SJCRH30 (cell line): ENCODE measurements at regions not wholly inside any gene's neighbourhood (a gene's known extent, or its start where the extent isn't known, plus 50 kb on each side); places are given as distances from the start of the nearest gene placed in this dataset.

Experiments
- DNase-seq, 2 experiments: peaks; one replicate each; pipeline ENCODE4 v3.0.0-alpha.2; 2015 to 2020
- H3K27ac ChIP-seq: fragments of 250-450 bp; sonication (Bioruptor Pico); 2 replicates; pipeline ENCODE4 v1.5.1; 2020; ENCODE audit warnings: mild to moderate bottlenecking, moderate library complexity
- H3K27me3 ChIP-seq: fragments of 250-450 bp; sonication (Bioruptor Pico); 2 replicates; pipeline ENCODE4 v1.5.1; 2020; ENCODE audit warnings: mild to moderate bottlenecking, moderate library complexity
- H3K36me3 ChIP-seq: fragments of 250-450 bp; sonication (Bioruptor Pico); 2 replicates; pipeline ENCODE4 v1.5.1; 2020; ENCODE audit warnings: mild to moderate bottlenecking, moderate library complexity
- H3K4me1 ChIP-seq: fragments of 250-450 bp; sonication (Bioruptor Pico); 2 replicates; pipeline ENCODE4 v1.5.1; 2020; ENCODE audit warnings: mild to moderate bottlenecking, moderate library complexity
- H3K4me3 ChIP-seq: fragments of 250-450 bp; sonication (Bioruptor Pico); 2 replicates; pipeline ENCODE4 v1.5.1; 2020; ENCODE audit warnings: mild to moderate bottlenecking, moderate library complexity
- H3K9me3 ChIP-seq: fragments of 250-450 bp; sonication (Bioruptor Pico); replicated peaks from 2 replicates; pipeline ENCODE4 v1.5.1; 2020; ENCODE audit warnings: mild to moderate bottlenecking, moderate library complexity

DNA sequence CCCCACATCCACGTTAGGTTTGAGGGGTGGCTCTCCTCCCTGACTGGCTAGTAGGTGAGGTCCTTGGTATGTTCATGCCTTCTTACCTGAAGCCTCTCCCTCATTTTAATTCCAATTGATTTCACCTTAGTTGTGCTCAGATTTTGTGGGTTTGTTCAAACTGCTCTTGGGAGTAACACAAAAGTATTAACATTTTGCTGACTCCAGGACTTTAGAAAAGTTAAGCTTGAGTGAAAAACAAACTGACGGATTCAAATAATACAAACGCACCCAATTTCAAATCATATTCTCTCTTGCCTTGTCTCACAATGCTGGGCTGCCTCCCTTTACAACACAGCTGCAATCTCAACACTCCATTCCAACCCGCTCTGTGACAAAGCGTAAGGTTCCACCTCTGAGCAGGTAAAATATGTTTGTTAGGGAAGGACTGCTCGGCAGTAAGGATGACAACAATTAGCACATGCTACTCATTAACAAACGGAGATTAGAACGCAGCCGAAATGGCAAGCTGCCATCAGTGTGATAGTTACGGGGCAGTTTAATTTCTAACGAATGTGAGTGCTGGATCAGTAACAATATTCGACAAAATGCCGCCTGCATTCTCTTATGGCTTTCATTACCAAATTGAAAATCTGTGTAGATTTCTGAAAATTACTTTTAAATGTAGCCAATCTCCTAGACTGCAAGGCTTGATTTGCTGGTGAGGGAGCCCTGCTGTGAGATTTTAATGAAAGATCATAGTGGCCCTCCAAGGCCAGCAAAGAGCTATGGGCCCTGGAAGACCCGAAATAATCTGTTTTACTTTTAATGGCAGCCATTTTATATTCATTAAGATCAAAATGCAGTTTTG, 730.6 kb upstream of the FANCL start:
- no peaks in the 10 kb centered on the region for H3K36me3 ChIP-seq
- H3K27ac ChIP-seq, result no peak overlapping the region
- H3K4me1 ChIP-seq, result no peaks in the 10 kb centered on the region
- H3K9me3 ChIP-seq, result no peaks in the 10 kb centered on the region
- peaks cover 10% of the 10 kb centered on the region for H3K27me3 ChIP-seq
- no peak for DNase-seq
- H3K4me3 ChIP-seq, result no peak overlapping the region

DNA sequence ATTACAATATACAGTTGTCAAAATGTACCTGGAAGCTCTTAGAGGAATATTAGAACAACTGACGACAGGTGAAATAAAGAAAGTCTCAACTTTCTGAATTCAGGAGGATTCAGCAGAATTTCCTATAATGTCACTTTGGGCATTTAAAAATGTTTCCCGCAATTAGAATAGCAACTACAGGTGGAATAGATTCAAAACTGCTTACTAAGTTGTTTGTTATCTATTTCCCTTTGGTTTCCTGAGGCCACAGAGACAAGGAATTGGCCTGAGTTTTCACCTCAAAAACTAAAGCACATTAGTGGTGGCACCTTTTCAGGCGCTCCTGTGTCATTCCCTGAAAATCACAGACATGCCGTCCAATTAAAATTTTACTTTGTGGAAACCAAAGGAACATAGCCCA, 729.2 kb upstream of the FANCL start:
- Histone ChIP-seq H3K27ac (no peak overlapping the region), H3K9me3 (no peaks in the 10 kb centered on the region), H3K36me3 (no peaks in the 10 kb centered on the region), H3K4me1 (no peaks in the 10 kb centered on the region), H3K4me3 (no peak overlapping the region), H3K27me3 (peaks cover 10% of the 10 kb centered on the region)
- DNase-seq, result no peak

DNA sequence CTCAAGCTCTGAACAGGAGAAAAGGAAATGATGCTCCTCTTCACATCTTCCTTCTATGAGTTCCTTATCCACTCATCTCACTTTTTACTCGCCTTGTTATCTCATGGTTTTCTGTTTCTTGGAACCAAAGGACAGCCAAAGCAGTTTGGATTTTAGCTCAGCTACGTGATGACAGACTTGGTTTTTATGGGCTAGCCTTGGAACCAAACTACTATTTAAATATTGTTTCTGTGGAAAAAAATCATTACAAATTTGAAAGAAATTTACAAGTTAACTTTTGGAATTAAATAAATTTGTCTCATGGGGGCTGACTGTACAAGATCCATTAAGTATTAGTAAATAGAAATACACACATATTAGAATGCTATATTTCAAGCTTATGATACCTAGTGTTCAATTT, 727.8 kb upstream of the FANCL start:
- DNase-seq, result no peak
- no peaks in the 10 kb centered on the region for H3K36me3 ChIP-seq
- no peaks in the 10 kb centered on the region for H3K4me1 ChIP-seq
- H3K27ac ChIP-seq, result no peak overlapping the region
- H3K27me3 ChIP-seq, result peaks cover 10% of the 10 kb centered on the region
- H3K9me3 ChIP-seq, result no peaks in the 10 kb centered on the region
- no peak overlapping the region for H3K4me3 ChIP-seq

DNA sequence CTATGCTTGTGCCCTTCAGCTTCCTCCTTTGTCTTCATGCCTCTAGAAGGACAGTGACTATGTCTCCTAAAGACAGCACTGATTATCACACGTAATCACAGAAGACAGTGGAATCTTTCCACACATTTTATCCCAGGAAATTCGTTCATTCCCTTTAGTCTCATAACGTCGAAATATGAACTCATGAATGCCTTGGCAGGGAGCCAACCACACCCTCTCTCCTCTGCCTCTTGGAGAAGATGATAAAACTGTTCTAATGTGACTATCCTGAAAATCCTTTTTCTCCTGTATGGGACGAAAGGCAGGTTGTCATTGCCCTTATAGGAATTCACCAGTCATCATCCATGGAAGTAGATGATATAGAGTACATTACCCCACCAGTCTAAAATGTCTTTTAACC, 726.6 kb upstream of the FANCL start:
- no peaks in the 10 kb centered on the region for H3K4me1 ChIP-seq
- H3K36me3 ChIP-seq, result no peaks in the 10 kb centered on the region
- H3K9me3 ChIP-seq, result no peaks in the 10 kb centered on the region
- no peak overlapping the region for H3K4me3 ChIP-seq
- DNase-seq, result peak in 1 of 2 experiments; percentile 33
- peaks cover 10% of the 10 kb centered on the region for H3K27me3 ChIP-seq
- H3K27ac ChIP-seq, result no peak overlapping the region

DNA sequence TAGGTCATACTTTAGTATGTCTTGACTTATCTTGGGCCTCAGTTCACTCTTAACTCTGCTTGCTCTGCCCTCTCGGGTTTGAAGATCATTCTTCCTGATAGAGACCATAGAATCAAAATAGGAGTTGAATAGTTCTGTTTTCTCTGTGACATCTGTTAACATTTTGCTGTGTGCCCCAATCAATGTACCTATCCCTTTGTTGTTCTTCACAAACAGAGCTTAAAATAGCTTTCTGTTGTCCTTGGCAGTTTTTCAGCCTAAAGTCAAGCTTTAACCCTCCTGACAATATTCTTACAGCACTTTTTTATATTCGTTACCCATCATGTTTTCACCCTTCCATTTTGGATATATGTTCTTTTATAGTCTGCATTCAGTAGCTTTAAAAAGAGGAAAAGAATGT, 724.5 kb upstream of the FANCL start:
- H3K36me3 ChIP-seq, result no peaks in the 10 kb centered on the region
- no peak for DNase-seq
- H3K27me3 ChIP-seq, result peaks cover 4% of the 10 kb centered on the region

DNA sequence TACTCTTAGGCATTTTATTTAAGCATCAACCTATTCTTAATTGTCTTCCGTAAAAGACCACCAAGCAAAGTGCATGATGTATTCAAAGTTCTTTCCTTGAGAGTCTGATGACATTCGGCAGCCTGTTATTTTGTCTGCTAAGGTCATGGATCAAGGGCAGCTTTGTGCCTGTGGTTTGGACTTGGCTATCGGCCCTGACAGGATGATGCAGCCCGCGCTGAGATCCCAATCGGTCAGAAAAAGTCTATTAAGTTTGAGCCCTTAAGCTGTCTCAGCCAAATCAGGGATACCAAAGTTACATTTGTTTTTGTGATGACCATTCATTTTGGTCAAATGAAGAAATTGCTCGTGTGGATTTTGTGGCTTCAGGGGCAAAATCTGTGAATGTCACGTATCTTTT, 718.9 kb upstream of the FANCL start:
- Histone ChIP-seq H3K27me3 (peaks cover 9% of the 10 kb centered on the region; the same call in 1 of the 2 replicates), H3K4me1 (no peaks in the 10 kb centered on the region), H3K4me3 (no peak overlapping the region), H3K27ac (no peak overlapping the region), H3K9me3 (no peaks in the 10 kb centered on the region), H3K36me3 (no peaks in the 10 kb centered on the region)
- DNase-seq, result peak in 1 of 2 experiments; percentile 8

More for the DNA sequence above, 724.5 kb upstream of the FANCL start:
- Histone ChIP-seq H3K4me1 (no peaks in the 10 kb centered on the region), H3K9me3 (no peaks in the 10 kb centered on the region), H3K4me3 (no peak overlapping the region), H3K27ac (no peak overlapping the region)

DNA sequence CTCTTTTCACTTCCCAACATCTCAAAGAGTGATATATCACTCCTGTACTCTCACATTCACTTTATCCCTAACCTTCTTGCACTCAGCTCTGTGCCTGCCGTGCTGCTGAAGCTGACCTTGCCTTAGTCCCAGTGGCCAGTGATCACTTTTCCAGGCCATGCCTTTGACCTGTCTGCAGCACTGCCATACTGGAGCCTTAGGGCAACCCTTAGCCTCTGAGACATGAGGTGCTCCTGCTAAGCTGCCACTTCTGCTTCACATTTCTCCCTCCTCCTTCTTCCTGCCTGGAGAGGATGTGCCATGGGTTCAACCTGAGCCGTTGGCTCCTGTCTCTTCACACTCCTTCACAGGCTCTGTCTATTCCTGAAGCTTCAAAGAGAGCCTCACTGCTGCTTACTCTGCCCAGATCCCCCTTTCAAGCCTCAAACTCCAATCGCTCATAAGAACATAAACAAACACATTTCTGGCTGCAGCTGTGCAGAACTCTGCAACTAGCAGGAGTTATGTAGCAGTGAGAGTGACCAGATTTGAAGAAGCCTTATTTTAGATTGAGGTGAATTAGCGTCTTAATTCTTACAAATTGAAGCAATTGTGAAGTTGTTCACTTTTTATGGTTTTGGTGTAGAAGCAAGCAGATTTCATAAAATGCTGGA, 716.2 kb upstream of the FANCL start:
- Histone ChIP-seq H3K27me3 (peaks cover 12% of the 10 kb centered on the region; the same call in 1 of the 2 replicates), H3K4me1 (no peaks in the 10 kb centered on the region), H3K36me3 (no peaks in the 10 kb centered on the region), H3K9me3 (no peaks in the 10 kb centered on the region), H3K27ac (no peak overlapping the region), H3K4me3 (no peak overlapping the region)
- DNase-seq, result no peak

DNA sequence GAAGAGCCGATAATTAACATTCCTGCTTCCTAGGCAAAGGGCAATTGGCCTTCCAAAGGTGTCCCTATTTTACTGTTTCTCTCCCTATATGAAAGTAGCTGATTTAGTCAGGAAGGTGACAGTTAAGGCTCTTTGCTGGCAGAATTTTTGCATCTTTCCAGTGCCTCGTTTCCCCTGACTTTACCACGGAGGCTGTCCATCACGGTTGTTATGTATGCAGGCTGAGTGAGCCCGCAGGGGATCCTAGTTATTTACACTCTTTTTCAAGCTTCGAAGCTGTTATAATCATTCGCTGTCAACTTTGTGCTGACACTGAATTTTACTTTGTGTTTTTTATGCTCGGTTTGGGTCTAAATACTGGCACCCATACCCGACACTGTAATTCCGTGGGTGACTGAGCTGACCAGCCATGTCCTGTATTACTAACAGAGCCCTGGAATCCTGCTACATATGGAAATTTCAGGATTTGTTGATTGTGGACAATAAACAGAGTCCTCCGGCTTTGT, 713.8 kb upstream of the FANCL start:
- no peak overlapping the region for H3K4me3 ChIP-seq

DNA sequence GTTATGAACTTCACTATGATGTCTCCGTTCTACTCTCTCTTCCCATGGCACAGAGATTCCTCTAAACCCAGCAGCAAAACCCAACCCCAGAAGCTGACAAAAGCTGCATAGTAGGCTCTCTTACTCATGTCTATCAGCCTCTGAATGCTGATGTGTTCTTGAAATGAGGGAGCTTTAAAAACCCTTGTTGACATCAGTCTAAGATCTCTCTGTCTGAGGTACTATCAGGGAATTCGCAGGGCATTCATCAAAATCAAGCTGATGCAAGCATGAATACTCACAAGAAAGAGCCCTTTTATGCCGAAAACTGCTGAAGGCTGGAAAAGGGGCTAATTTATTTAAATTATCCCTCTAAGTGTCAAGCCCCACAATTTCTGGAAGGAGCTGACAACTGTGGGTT, 710.6 kb upstream of the FANCL start:
- Histone ChIP-seq H3K4me1 (no peaks in the 10 kb centered on the region), H3K4me3 (no peak overlapping the region), H3K27me3 (peaks cover 7% of the 10 kb centered on the region; the same call in 1 of the 2 replicates), H3K36me3 (no peaks in the 10 kb centered on the region), H3K9me3 (no peaks in the 10 kb centered on the region), H3K27ac (no peak overlapping the region)
- no peak for DNase-seq

More for the DNA sequence above, 713.8 kb upstream of the FANCL start:
- DNase-seq, result no peak
- no peaks in the 10 kb centered on the region for H3K36me3 ChIP-seq
- peaks cover 10% of the 10 kb centered on the region; the same call in 1 of the 2 replicates for H3K27me3 ChIP-seq
- no peaks in the 10 kb centered on the region for H3K4me1 ChIP-seq
- no peak overlapping the region for H3K27ac ChIP-seq
- H3K9me3 ChIP-seq, result no peaks in the 10 kb centered on the region

DNA sequence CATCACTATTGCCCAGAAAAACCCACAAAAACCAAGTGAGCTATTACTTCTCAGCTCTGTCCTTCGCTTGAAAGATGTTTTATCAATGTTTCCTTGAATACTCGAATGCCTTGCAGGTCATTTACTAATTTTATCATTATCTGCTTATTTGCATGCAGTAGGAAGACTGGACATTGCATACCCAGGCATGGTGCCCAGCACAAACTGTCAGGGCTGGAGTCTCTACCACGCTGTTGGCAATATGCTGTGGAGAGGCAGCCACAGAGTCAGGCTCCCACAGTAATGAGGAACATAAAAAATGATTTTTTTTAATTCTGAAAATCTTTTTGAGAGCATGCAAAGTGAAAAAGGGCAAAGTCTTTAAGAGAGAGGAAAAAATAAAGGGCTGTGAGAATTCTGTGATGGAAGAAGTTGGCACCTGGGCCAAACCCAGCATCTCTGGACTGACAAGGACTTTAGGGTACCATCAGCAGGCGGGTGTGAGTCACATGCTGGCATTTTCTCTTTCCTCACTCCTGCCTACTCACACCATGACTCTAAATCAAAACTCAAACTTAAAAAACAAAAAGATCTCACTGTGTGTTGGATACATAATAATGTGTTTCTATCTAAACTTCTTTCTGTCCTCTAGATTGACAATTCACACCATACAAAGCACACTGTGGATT, 709.8 kb upstream of the FANCL start:
- DNase-seq, result no peak
- Histone ChIP-seq H3K4me1 (no peaks in the 10 kb centered on the region), H3K27me3 (0 out of 2 replicates have a peak, but pooled peaks cover 4% of the 10 kb centered on the region), H3K27ac (no peak overlapping the region), H3K4me3 (no peak overlapping the region), H3K9me3 (no peaks in the 10 kb centered on the region), H3K36me3 (no peaks in the 10 kb centered on the region)

DNA sequence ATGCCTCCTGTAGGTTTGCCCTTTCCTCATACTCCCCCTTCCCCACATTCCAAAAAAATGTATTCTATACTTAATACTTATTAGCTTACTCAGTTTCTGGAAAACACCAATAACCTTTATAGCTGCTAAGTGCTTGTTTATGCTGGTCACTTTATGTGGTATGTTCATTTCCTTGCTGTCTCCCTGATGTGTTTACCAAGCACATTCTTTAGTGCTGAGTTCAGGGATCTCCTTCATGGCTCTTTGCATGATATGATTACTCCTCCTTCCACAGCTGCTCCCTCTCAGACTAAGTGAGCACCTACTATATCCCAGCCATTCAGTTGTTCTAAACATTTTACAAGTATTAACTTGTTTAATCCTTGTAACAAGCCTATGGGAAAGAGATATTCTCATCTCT, 698.3 kb upstream of the FANCL start:
- Histone ChIP-seq H3K4me1 (no peaks in the 10 kb centered on the region), H3K27ac (no peak overlapping the region), H3K9me3 (no peaks in the 10 kb centered on the region), H3K27me3 (peaks cover 3% of the 10 kb centered on the region; the same call in 1 of the 2 replicates), H3K36me3 (no peaks in the 10 kb centered on the region), H3K4me3 (no peak overlapping the region)
- DNase-seq, result no peak

DNA sequence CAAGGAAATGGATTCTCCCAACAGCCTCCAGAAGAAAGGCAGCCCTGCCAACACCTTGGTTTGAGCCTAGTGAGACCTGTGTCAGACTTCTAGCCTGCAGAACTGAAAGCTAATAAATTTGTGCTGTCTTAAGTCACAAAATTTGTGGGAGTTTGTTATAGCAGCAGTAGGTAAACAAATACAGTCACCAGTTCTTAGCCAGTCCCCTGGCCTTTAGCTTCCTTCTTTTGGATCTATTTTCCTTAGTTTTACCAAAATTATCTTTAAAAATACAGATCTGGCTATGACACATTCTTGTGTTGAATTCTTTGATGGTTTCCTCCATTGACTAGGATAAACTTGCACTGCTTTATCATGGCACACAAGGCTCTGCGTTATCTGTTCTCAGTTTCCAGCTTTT, 697.9 kb upstream of the FANCL start:
- Histone ChIP-seq H3K4me3 (no peak overlapping the region), H3K27ac (no peak overlapping the region), H3K36me3 (no peaks in the 10 kb centered on the region), H3K9me3 (no peaks in the 10 kb centered on the region), H3K4me1 (no peaks in the 10 kb centered on the region), H3K27me3 (peaks cover 3% of the 10 kb centered on the region; the same call in 1 of the 2 replicates)
- no peak for DNase-seq

DNA sequence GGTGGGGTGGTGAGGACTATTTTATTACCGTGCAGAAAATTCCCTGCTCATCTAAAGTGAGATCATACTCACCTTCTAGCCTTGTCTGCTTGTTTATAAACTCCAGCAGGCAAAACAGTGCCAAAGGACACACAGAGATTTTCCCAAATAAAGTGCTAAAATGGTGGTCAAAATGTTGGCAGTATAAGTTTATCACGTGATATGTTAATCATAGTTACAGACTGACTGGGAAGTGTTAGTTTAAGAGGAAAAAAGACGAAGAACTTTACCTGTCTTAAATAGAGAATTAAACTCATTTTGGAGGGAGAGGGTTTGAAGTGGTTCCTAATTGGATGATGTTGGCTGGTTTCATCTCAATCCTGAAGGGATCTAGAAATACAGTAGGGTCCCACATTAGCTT, 691.7 kb upstream of the FANCL start:
- Histone ChIP-seq H3K27me3 (no peaks in the 10 kb centered on the region; the same call in none of the 2 replicates), H3K4me3 (no peak overlapping the region), H3K4me1 (no peaks in the 10 kb centered on the region), H3K36me3 (no peaks in the 10 kb centered on the region), H3K27ac (no peak overlapping the region), H3K9me3 (no peaks in the 10 kb centered on the region)
- no peak for DNase-seq

DNA sequence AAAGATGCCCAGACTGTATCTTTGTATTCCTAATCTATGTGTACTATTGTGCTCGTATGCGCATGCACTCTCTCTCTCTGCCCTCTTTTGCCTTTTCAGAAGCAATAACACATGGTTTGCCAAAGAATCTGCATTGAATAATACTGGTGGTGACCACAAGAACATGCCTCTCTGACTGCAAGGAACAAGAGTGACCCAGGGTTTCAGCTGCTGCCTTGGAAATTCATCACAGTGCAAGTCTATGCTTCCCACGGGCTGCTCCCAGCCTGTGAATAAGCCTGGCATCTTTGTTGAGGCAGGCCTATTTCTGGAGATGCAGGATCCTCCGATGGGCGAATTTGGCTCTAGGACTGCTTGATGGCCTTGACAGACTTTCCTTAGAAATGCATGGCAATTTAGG, 689.4 kb upstream of the FANCL start:
- Histone ChIP-seq H3K27ac (no peak overlapping the region), H3K27me3 (no peaks in the 10 kb centered on the region; the same call in 1 of the 2 replicates), H3K36me3 (no peaks in the 10 kb centered on the region), H3K4me3 (no peak overlapping the region), H3K9me3 (no peaks in the 10 kb centered on the region), H3K4me1 (no peaks in the 10 kb centered on the region)
- DNase-seq, result no peak

DNA sequence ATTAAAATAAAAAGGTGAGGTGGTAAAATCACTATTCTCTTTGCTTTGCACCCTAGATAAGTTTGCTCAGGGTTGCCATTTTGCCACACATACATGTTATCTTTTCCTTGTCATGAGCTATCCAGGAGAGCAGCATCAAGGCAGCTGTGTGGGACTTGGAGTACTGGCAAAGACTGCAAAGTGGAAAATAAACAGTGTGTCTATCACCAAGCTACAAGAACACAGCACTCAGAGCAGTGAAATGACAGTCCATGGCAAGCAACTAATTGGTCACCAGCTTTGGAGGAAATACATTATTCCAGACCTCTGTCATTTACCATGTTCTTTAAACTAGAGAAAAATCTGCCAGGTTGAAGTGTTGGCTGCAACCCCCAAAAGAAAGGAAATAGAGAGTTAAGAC, 687.8 kb upstream of the FANCL start:
- Histone ChIP-seq H3K27me3 (no peaks in the 10 kb centered on the region; the same call in 1 of the 2 replicates), H3K4me1 (no peaks in the 10 kb centered on the region), H3K27ac (no peak overlapping the region), H3K4me3 (no peak overlapping the region), H3K9me3 (no peaks in the 10 kb centered on the region), H3K36me3 (no peaks in the 10 kb centered on the region)
- DNase-seq, result no peak
